HepG2 (cell line): ENCODE measurements at regions not wholly inside any gene's neighbourhood (a gene's known extent, or its start where the extent isn't known, plus 50 kb on each side); places are given as distances from the start of the nearest gene placed in this dataset.

Experiments
- FOXA1 ChIP-seq, 2 experiments: fragments of 450-650 bp in 1 of 2; sonication (generic) in 1 of 2; formaldehyde crosslinking in 1 of 2; IDR thresholded peaks; 2 replicates each; pipeline versions ENCODE4 v1.4.0 to v1.6.1; 2016 to 2020; ENCODE audit warnings: missing genetic modification reagents in 1 of 2
- HMG20B ChIP-seq: conservative IDR thresholded peaks from 2 replicates; pipeline ENCODE4 v1.6.1; 2016; ENCODE audit warnings: missing genetic modification reagents, missing compliant biosample characterization
- HNF4A ChIP-seq: sonication (generic); formaldehyde crosslinking; IDR thresholded peaks from 2 replicates; pipeline ENCODE4 v1.4.0; 2020; ENCODE audit warnings: missing genetic modification reagents
- HNRNPLL ChIP-seq: fragments of 200-400 bp; formaldehyde crosslinking; IDR thresholded peaks from 2 replicates; pipeline ENCODE4 v1.6.1; 2017; ENCODE audit warnings: mild to moderate bottlenecking, low read depth, low read length; ENCODE audit not compliant: poor library complexity, severe bottlenecking
- KDM4B ChIP-seq: sonication (generic); formaldehyde crosslinking; IDR thresholded peaks from 2 replicates; pipeline ENCODE4 v1.4.0; 2020; ENCODE audit warnings: missing genetic modification reagents
- NCOA2 ChIP-seq: sonication (generic); formaldehyde crosslinking; IDR thresholded peaks from 2 replicates; pipeline ENCODE4 v1.8.0; 2022; ENCODE audit warnings: inconsistent platforms
- PCBP1 ChIP-seq: fragments of 200-400 bp; formaldehyde crosslinking; IDR thresholded peaks from 2 replicates; pipeline ENCODE4 v1.6.1; 2017; ENCODE audit warnings: mild to moderate bottlenecking, low read depth, low read length, borderline replicate concordance
- SOX13 ChIP-seq, 3 experiments: fragments of 450-650 bp in 1 of 3; sonication (generic) in 1 of 3; formaldehyde crosslinking in 1 of 3; IDR thresholded peaks in 2 of 3; conservative IDR thresholded peaks in 1 of 3; 2 replicates each; pipeline versions ENCODE4 v1.5.0 to v1.6.1; 2016 to 2020; ENCODE audit warnings: antibody characterized with exemption in 1 of 3, mild to moderate bottlenecking in 1 of 3, missing compliant biosample characterization in 1 of 3, missing genetic modification reagents in 1 of 3, moderate library complexity in 1 of 3
- TGIF2 ChIP-seq: IDR thresholded peaks from 2 replicates; pipeline ENCODE4 v1.6.1; 2016; ENCODE audit warnings: control low read depth, missing compliant biosample characterization
- ZBTB7B ChIP-seq: sonication (generic); formaldehyde crosslinking; IDR thresholded peaks from 2 replicates; pipeline ENCODE4 v1.4.0; 2020; ENCODE audit warnings: missing genetic modification reagents
- ZNF234 ChIP-seq: sonication (generic); formaldehyde crosslinking; conservative IDR thresholded peaks from 2 replicates; pipeline ENCODE4 v1.5.1; 2020; ENCODE audit warnings: mild to moderate bottlenecking, missing genetic modification reagents
- ZNF253 ChIP-seq: sonication (generic); formaldehyde crosslinking; IDR thresholded peaks from 2 replicates; pipeline ENCODE4 v1.8.0; 2022; ENCODE audit warnings: mild to moderate bottlenecking, missing genetic modification reagents, borderline replicate concordance
- ZNF660 ChIP-seq: sonication (generic); formaldehyde crosslinking; IDR thresholded peaks from 2 replicates; pipeline ENCODE4 v1.5.1; 2020; ENCODE audit warnings: mild to moderate bottlenecking, low read depth, missing genetic modification reagents, borderline replicate concordance
- ZNF670 ChIP-seq: sonication (generic); formaldehyde crosslinking; IDR thresholded peaks from 2 replicates; pipeline ENCODE4 v1.8.0; 2022; ENCODE audit warnings: mild to moderate bottlenecking, missing genetic modification reagents, borderline replicate concordance
- TF ChIP-seq, protein P1 (sequence below): sonication (generic); formaldehyde crosslinking; conservative IDR thresholded peaks from 2 replicates; pipeline ENCODE4 v1.4.0; 2020; ENCODE audit warnings: mild to moderate bottlenecking, missing genetic modification reagents, moderate library complexity
- TF ChIP-seq, protein P2 (sequence below): sonication (generic); formaldehyde crosslinking; IDR thresholded peaks from 2 replicates; pipeline ENCODE4 v1.9.0; 2021; ENCODE audit warnings: missing genetic modification reagents, mild to moderate bottlenecking, borderline replicate concordance
- TF ChIP-seq, protein P3 (sequence below): sonication (generic); formaldehyde crosslinking; IDR thresholded peaks from 2 replicates; pipeline ENCODE4 v1.9.0; 2022; ENCODE audit warnings: missing genetic modification reagents, mild to moderate bottlenecking, borderline replicate concordance
- TF ChIP-seq, protein P4 (sequence below): sonication (generic); formaldehyde crosslinking; IDR thresholded peaks from 2 replicates; pipeline ENCODE4 v1.8.1; 2023; ENCODE audit warnings: mild to moderate bottlenecking, moderate library complexity, missing genetic modification reagents
- TF ChIP-seq, protein P5 (sequence below): IDR thresholded peaks from 2 replicates; pipeline ENCODE4 v1.6.1; 2016; ENCODE audit warnings: low read depth, borderline replicate concordance

DNA sequence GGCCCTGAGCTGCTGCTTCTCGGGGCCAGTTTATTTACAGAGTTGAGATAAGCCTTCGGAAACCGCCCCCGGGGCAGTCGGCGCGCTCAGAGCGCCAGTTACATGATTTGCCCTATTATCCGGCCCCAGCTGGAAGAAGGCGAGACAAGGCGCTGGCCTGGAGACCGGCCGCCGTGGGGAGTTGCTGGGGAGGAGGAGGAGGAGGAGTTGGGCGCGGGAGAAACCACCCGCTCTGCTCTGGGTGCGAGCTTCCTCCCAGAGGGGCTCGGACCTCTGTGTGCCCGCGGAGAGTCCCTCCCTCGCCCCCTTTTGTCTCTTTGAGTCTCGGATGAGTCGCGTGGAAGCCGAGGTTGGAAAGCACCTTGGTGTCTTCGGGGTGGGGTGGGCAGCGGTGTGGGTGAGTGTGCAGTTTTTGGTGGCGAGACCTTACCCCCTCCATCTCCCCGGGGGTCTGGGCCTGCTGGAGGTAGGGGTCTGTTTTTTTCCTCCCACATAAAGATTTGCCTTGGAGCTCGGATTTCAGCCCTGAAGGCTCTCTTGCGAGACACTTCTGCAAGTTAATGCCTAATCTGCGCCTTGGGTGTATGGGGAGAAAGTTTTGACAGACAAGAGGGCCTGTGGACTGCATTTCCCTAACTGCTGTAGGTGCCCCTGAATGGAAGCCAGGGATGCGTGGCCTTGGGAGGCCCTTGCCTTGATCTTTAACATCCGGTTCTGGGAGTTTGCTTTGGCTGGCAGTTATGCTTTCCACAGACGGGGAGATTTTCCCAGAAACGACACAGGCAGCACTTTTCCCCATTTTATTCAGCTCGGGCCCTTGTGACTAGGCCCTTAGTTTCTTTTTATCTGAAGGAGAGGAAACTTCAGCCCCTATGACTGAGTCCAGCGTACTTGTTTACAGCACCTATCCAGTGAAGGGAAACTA lies 80.0 kb downstream of the NDUFS5 start (continued):
- TF ChIP-seq TGIF2 (CRISPR knock-in tag) (peak; percentile 43; the same call in 1 of the 2 replicates), FOXA1 (IDR thresholded peaks at IDR 0.05) (no peak), FOXA1 (CRISPR knock-in tag; IDR thresholded peaks at IDR 0.05) (peak; percentile 48; the same call in 1 of the 2 replicates), PCBP1 (0 out of 2 replicates have a peak, but pooled peaks have one; percentile 51), ZNF670 (0 out of 2 replicates have a peak, but pooled peaks have one; percentile 28), SOX13 (IDR thresholded peaks at IDR 0.05) (no peak), SOX13 (CRISPR knock-in tag; conservative IDR thresholded peaks at IDR 0.05 in 1 of 2, IDR thresholded peaks at IDR 0.05 in 1 of 2) (peak in 1 of 2 experiments; percentile 67; a peak in 1 of 4 replicates), HMG20B (CRISPR knock-in tag) (0 out of 2 replicates have a peak, but pooled peaks have one; percentile 12), ZNF660 (CRISPR knock-in tag) (no peak), KDM4B (0 out of 2 replicates have a peak, but pooled peaks have one; percentile 38), ZNF234 (CRISPR knock-in tag) (no peak), NCOA2 (peak; percentile 63), HNRNPLL (peak; percentile 29), ZBTB7B (CRISPR knock-in tag) (peak; percentile 53; the same call in 1 of the 2 replicates), HNF4A (0 out of 2 replicates have a peak, but pooled peaks have one; percentile 35), ZNF253 (CRISPR knock-in tag) (no peak)
- TF ChIP-seq, protein P1, sequence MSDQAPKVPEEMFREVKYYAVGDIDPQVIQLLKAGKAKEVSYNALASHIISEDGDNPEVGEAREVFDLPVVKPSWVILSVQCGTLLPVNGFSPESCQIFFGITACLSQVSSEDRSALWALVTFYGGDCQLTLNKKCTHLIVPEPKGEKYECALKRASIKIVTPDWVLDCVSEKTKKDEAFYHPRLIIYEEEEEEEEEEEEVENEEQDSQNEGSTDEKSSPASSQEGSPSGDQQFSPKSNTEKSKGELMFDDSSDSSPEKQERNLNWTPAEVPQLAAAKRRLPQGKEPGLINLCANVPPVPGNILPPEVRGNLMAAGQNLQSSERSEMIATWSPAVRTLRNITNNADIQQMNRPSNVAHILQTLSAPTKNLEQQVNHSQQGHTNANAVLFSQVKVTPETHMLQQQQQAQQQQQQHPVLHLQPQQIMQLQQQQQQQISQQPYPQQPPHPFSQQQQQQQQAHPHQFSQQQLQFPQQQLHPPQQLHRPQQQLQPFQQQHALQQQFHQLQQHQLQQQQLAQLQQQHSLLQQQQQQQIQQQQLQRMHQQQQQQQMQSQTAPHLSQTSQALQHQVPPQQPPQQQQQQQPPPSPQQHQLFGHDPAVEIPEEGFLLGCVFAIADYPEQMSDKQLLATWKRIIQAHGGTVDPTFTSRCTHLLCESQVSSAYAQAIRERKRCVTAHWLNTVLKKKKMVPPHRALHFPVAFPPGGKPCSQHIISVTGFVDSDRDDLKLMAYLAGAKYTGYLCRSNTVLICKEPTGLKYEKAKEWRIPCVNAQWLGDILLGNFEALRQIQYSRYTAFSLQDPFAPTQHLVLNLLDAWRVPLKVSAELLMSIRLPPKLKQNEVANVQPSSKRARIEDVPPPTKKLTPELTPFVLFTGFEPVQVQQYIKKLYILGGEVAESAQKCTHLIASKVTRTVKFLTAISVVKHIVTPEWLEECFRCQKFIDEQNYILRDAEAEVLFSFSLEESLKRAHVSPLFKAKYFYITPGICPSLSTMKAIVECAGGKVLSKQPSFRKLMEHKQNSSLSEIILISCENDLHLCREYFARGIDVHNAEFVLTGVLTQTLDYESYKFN (CRISPR knock-in tag) = peak; percentile 38; the same call in 1 of the 2 replicates
- TF ChIP-seq, protein P2, sequence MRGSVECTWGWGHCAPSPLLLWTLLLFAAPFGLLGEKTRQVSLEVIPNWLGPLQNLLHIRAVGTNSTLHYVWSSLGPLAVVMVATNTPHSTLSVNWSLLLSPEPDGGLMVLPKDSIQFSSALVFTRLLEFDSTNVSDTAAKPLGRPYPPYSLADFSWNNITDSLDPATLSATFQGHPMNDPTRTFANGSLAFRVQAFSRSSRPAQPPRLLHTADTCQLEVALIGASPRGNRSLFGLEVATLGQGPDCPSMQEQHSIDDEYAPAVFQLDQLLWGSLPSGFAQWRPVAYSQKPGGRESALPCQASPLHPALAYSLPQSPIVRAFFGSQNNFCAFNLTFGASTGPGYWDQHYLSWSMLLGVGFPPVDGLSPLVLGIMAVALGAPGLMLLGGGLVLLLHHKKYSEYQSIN (CRISPR knock-in tag) = no peak
- TF ChIP-seq, protein P3, sequence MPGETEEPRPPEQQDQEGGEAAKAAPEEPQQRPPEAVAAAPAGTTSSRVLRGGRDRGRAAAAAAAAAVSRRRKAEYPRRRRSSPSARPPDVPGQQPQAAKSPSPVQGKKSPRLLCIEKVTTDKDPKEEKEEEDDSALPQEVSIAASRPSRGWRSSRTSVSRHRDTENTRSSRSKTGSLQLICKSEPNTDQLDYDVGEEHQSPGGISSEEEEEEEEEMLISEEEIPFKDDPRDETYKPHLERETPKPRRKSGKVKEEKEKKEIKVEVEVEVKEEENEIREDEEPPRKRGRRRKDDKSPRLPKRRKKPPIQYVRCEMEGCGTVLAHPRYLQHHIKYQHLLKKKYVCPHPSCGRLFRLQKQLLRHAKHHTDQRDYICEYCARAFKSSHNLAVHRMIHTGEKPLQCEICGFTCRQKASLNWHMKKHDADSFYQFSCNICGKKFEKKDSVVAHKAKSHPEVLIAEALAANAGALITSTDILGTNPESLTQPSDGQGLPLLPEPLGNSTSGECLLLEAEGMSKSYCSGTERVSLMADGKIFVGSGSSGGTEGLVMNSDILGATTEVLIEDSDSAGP (CRISPR knock-in tag) = peak; percentile 44; the same call in 1 of the 2 replicates
- TF ChIP-seq, protein P4, sequence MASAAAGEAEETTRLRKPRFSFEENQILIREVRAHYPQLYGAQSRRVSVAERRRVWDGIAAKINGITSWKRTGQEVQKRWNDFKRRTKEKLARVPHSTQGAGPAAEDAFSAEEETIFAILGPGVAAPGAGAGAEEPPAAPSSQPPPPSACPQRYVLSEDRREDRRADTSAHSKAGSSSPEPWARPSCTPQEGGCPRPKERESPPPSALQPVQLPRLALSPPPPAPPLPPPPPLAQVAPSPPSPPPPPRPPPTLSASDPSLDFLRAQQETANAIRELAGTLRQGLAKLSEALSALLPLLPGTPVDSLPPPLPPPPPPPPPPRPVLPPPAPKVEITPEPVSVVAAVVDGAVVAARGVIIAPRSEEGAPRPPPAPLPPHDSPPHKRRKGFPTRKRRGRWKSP (CRISPR knock-in tag) = peak; percentile 70; the same call in 1 of the 2 replicates
- TF ChIP-seq, protein P5, sequence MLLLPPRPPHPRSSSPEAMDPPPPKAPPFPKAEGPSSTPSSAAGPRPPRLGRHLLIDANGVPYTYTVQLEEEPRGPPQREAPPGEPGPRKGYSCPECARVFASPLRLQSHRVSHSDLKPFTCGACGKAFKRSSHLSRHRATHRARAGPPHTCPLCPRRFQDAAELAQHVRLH (CRISPR knock-in tag) = peak; percentile 54; the same call in 1 of the 2 replicates
